Large intestine (tissue), 3 donors: ENCODE measurements at regions not wholly inside any gene's neighbourhood (a gene's known extent, or its start where the extent isn't known, plus 50 kb on each side); places are given as distances from the start of the nearest gene placed in this dataset.

ENCODE experiments used
- DNase-seq, 2 donors: peaks; one replicate each; pipeline versions ENCODE4 v3.0.0 to v3.0.0-alpha.2; 2013
- H3K27ac ChIP-seq: one replicate; pipeline ENCODE4 v1.5.1; 2013; ENCODE audit warnings: low read length
- H3K27me3 ChIP-seq: 2 replicates; pipeline ENCODE4 v1.6.1; 2013; ENCODE audit warnings: low read length; ENCODE audit not compliant: control insufficient read depth, insufficient read depth
- H3K36me3 ChIP-seq: 2 replicates; pipeline ENCODE4 v1.6.1; 2013; ENCODE audit warnings: low read length; ENCODE audit not compliant: control insufficient read depth, insufficient read depth
- H3K4me1 ChIP-seq: one replicate; pipeline ENCODE4 v1.6.1; 2013; ENCODE audit warnings: low read length; ENCODE audit not compliant: control insufficient read depth, insufficient read depth
- H3K4me3 ChIP-seq: one replicate; pipeline ENCODE4 v1.5.1; 2013; ENCODE audit warnings: low read length
- H3K9me3 ChIP-seq: one replicate; pipeline ENCODE4 v1.6.1; 2013; ENCODE audit warnings: mild to moderate bottlenecking, low read depth, low read length, moderate library complexity; ENCODE audit not compliant: control insufficient read depth
- WGBS: methylation state at CpG from one replicate; pipeline ENCODE4 v1.1.5; 2013; ENCODE audit warnings: low lambda C conversion rate; ENCODE audit not compliant: insufficient coverage; 5-methylcytosine and 5-hydroxymethylcytosine counted together

GRCh38 chr17:57174591-57174990 is 81.7 kb upstream of the MSI2 start:
- H3K27me3 ChIP-seq = peaks cover 2% of the 10 kb centered on the region
- H3K27ac ChIP-seq = no peak overlapping the region
- no CpG with 5 or more reads among the region's 3 CpGs for WGBS
- H3K36me3 ChIP-seq = no peaks in the 10 kb centered on the region
- no peak overlapping the region for H3K4me3 ChIP-seq
- no peaks in the 10 kb centered on the region for H3K4me1 ChIP-seq
- no peaks in the 10 kb centered on the region for H3K9me3 ChIP-seq
- no peak for DNase-seq

- no peak overlapping the region for H3K27ac ChIP-seq
- no peaks in the 10 kb centered on the region for H3K9me3 ChIP-seq
- H3K4me3 ChIP-seq = no peak overlapping the region
- no peaks in the 10 kb centered on the region for H3K36me3 ChIP-seq
- WGBS = 80% methylated on average over 1 of the region's 4 CpGs
- H3K27me3 ChIP-seq = peaks cover 2% of the 10 kb centered on the region
- no peak for DNase-seq
- no peaks in the 10 kb centered on the region for H3K4me1 ChIP-seq
These were observed 77.5 kb upstream of the MSI2 start for GRCh38 chr17:57178839-57179238.

- no peak for DNase-seq
These were observed 73.7 kb upstream of the MSI2 start for GRCh38 chr17:57182621-57183020.

GRCh38 chr17:57186226-57187019 is 69.9 kb upstream of the MSI2 start:
- Histone ChIP-seq H3K27ac (no peak overlapping the region), H3K36me3 (no peaks in the 10 kb centered on the region), H3K27me3 (peaks cover 2% of the 10 kb centered on the region), H3K9me3 (no peaks in the 10 kb centered on the region), H3K4me1 (no peaks in the 10 kb centered on the region), H3K4me3 (no peak overlapping the region)
- whole genome bisulfite sequencing = no CpG with 5 or more reads among the region's 4 CpGs
- DNase-seq = peak in 1 of 2 donors; percentile 2

More at GRCh38 chr17:57182621-57183020, 73.7 kb upstream of the MSI2 start:
- no peaks in the 10 kb centered on the region for H3K9me3 ChIP-seq
- H3K27ac ChIP-seq = no peak overlapping the region
- no peaks in the 10 kb centered on the region for H3K4me1 ChIP-seq
- no peak overlapping the region for H3K4me3 ChIP-seq
- no peaks in the 10 kb centered on the region for H3K36me3 ChIP-seq
- no peaks in the 10 kb centered on the region for H3K27me3 ChIP-seq

- DNase-seq = no peak
These were observed 68.9 kb upstream of the MSI2 start for GRCh38 chr17:57187391-57187790.

GRCh38 chr17:57195785-57196460 is 60.4 kb upstream of the MSI2 start:
- peaks cover 2% of the 10 kb centered on the region for H3K9me3 ChIP-seq
- peaks cover 8% of the 10 kb centered on the region for H3K27me3 ChIP-seq
- H3K36me3 ChIP-seq = no peaks in the 10 kb centered on the region
- DNase-seq = no peak
- H3K4me1 ChIP-seq = no peaks in the 10 kb centered on the region
- no peak overlapping the region for H3K4me3 ChIP-seq
- no peak overlapping the region for H3K27ac ChIP-seq
- no CpG with 5 or more reads among the region's 7 CpGs for WGBS

More at GRCh38 chr17:57187391-57187790, 68.9 kb upstream of the MSI2 start:
- Histone ChIP-seq H3K27me3 (peaks cover 6% of the 10 kb centered on the region), H3K4me1 (no peaks in the 10 kb centered on the region), H3K4me3 (no peak overlapping the region), H3K27ac (no peak overlapping the region), H3K9me3 (no peaks in the 10 kb centered on the region), H3K36me3 (no peaks in the 10 kb centered on the region)
- WGBS = 80% methylated on average over 1 of the region's 5 CpGs

- 67% methylated on average over 1 of the region's 5 CpGs for WGBS
These were observed 58.8 kb upstream of the MSI2 start for GRCh38 chr17:57197466-57198071.

GRCh38 chr17:57201481-57201880 is 54.8 kb upstream of the MSI2 start:
- Histone ChIP-seq H3K9me3 (no peaks in the 10 kb centered on the region), H3K4me1 (no peaks in the 10 kb centered on the region), H3K27me3 (no peaks in the 10 kb centered on the region), H3K36me3 (no peaks in the 10 kb centered on the region), H3K27ac (no peak overlapping the region), H3K4me3 (no peak overlapping the region)
- DNase-seq = no peak
- no CpG with 5 or more reads among the region's 4 CpGs for WGBS

More at GRCh38 chr17:57197466-57198071, 58.8 kb upstream of the MSI2 start:
- Histone ChIP-seq H3K9me3 (peaks cover 2% of the 10 kb centered on the region), H3K36me3 (no peaks in the 10 kb centered on the region), H3K27ac (no peak overlapping the region), H3K4me1 (no peaks in the 10 kb centered on the region), H3K4me3 (no peak overlapping the region), H3K27me3 (peaks cover 2% of the 10 kb centered on the region)
- DNase-seq = no peak

- no CpG with 5 or more reads among the region's 3 CpGs for WGBS
- H3K27ac ChIP-seq = no peak overlapping the region
These were observed 53.3 kb upstream of the MSI2 start for GRCh38 chr17:57203040-57203439.

More at GRCh38 chr17:57203040-57203439, 53.3 kb upstream of the MSI2 start:
- DNase-seq = no peak
- Histone ChIP-seq H3K4me3 (no peak overlapping the region), H3K9me3 (no peaks in the 10 kb centered on the region), H3K36me3 (no peaks in the 10 kb centered on the region), H3K4me1 (no peaks in the 10 kb centered on the region), H3K27me3 (no peaks in the 10 kb centered on the region)
